ENCODE measurements at regions not wholly inside any gene's neighbourhood (a gene's known extent, or its start where the extent isn't known, plus 50 kb on each side); places are given as distances from the start of the nearest gene placed in this dataset.
A peak's percentile ranks its signal among the peaks of the same experiment; 100 is the strongest.
"Not testable (repeated sequence)": the region's sequence is repeated elsewhere in the genome, so short reads cannot be mapped to it uniquely, and the experiment has no call there.

GRCh38 chr17:445839-446238 lies 93.2 kb upstream of the RPH3AL start, which contains the start of gene RFLNB:
TSS of gene RFLNB (minus strand) at chr17:445939.
- DNase-seq: not testable (repeated sequence)

GRCh38 chr17:444879-445454 lies 92.4 kb upstream of the RPH3AL start:
- no peak for DNase-seq

GRCh38 chr17:443109-443508 lies 90.5 kb upstream of the RPH3AL start:
- no peak for DNase-seq

GRCh38 chr17:441155-441950 lies 88.7 kb upstream of the RPH3AL start:
- no peak for DNase-seq

- no peak for DNase-seq
These were observed 85.6 kb upstream of the RPH3AL start for GRCh38 chr17:438191-438590.

GRCh38 chr17:437545-437944 lies 84.9 kb upstream of the RPH3AL start:
- no peak for DNase-seq

- DNase-seq: no peak
These were observed 84.0 kb upstream of the RPH3AL start for GRCh38 chr17:436571-436970.

GRCh38 chr17:432471-432870 lies 79.9 kb upstream of the RPH3AL start:
- DNase-seq: peak; percentile 37 to 54 (median 44)

GRCh38 chr17:431494-431893 lies 78.9 kb upstream of the RPH3AL start:
- no peak for DNase-seq

- no peak for DNase-seq
These were observed 77.0 kb upstream of the RPH3AL start for GRCh38 chr17:429589-429988.

GRCh38 chr17:428414-428813 lies 75.8 kb upstream of the RPH3AL start:
- no peak for DNase-seq

- no peak for DNase-seq
These were observed 75.3 kb upstream of the RPH3AL start for GRCh38 chr17:427891-428290.

GRCh38 chr17:427327-427726 lies 74.7 kb upstream of the RPH3AL start:
- no peak for DNase-seq

GRCh38 chr17:422196-422930 lies 69.8 kb upstream of the RPH3AL start:
- DNase-seq: no peak

- no peak for DNase-seq
These were observed 68.0 kb upstream of the RPH3AL start for GRCh38 chr17:420479-421175.

- DNase-seq: no peak
These were observed 66.6 kb upstream of the RPH3AL start for GRCh38 chr17:419073-419735.

GRCh38 chr17:418421-418751 lies 65.8 kb upstream of the RPH3AL start:
- DNase-seq: peak in 1 of 3 donors; percentile 22

GRCh38 chr17:417691-418420 lies 65.2 kb upstream of the RPH3AL start:
- no peak for DNase-seq

GRCh38 chr17:416293-417206 lies 63.9 kb upstream of the RPH3AL start:
- DNase-seq: no peak

GRCh38 chr17:413706-414380 lies 61.2 kb upstream of the RPH3AL start:
- no peak for DNase-seq

GRCh38 chr17:413016-413350 lies 60.4 kb upstream of the RPH3AL start:
- peak in 2 of 3 donors; percentile 23 to 33 for DNase-seq

Data from suppressor macrophage treated with lipopolysaccharide for 1 hour (primary cell).